ENCODE measurements at regions not wholly inside any gene's neighbourhood (a gene's known extent, or its start where the extent isn't known, plus 50 kb on each side); places are given as distances from the start of the nearest gene placed in this dataset.
"Not testable (repeated sequence)": the region's sequence is repeated elsewhere in the genome, so short reads cannot be mapped to it uniquely, and the experiment has no call there.

- in situ Hi-C loops (cut with HindIII; ENCODE audit: low pct_unique_long_range_greater_than_20kb, low sequenced_read_pairs) = no loop called here
These were observed 60.8 kb upstream of the ATP2B1 start for GRCh38 chr12:89769483-89769818.

GRCh38 chr12:89768586-89769482 is 60.2 kb upstream of the ATP2B1 start:
- peak; percentile 60 for DNase-seq (ENCODE audit: low read depth, low spot score)
- in situ Hi-C loops (cut with HindIII; ENCODE audit: low pct_unique_long_range_greater_than_20kb, low sequenced_read_pairs) = no loop called here

More at GRCh38 chr12:89769483-89769818, 60.8 kb upstream of the ATP2B1 start:
- DNase-seq (ENCODE audit: low read depth, low spot score) = no peak

- in situ Hi-C loops (cut with HindIII; ENCODE audit: low pct_unique_long_range_greater_than_20kb, low sequenced_read_pairs) = no loop called here
- DNase-seq (ENCODE audit: low read depth, low spot score) = no peak
These were observed 57.6 kb upstream of the ATP2B1 start for GRCh38 chr12:89765959-89766824.

- in situ Hi-C loops (cut with HindIII; ENCODE audit: low pct_unique_long_range_greater_than_20kb, low sequenced_read_pairs); DNase-seq (ENCODE audit: low read depth, low spot score): not testable (repeated sequence)
These were observed 55.5 kb upstream of the ATP2B1 start for GRCh38 chr12:89764164-89764563.

GRCh38 chr12:89762498-89763170 is 54.0 kb upstream of the ATP2B1 start:
- no peak for DNase-seq (ENCODE audit: low read depth, low spot score)
- in situ Hi-C loops (cut with HindIII; ENCODE audit: low pct_unique_long_range_greater_than_20kb, low sequenced_read_pairs) = no loop called here

GRCh38 chr12:89760783-89761182 is 52.1 kb upstream of the ATP2B1 start:
- DNase-seq (ENCODE audit: low read depth, low spot score) = no peak
- in situ Hi-C loops (cut with HindIII; ENCODE audit: low pct_unique_long_range_greater_than_20kb, low sequenced_read_pairs) = no loop called here
